B cell (primary cell): ENCODE measurements at regions not wholly inside any gene's neighbourhood (a gene's known extent, or its start where the extent isn't known, plus 50 kb on each side); places are given as distances from the start of the nearest gene placed in this dataset.

Experiments used
- EZH2 ChIP-seq: IDR thresholded peaks from 2 replicates; pipeline ENCODE4 v1.6.1; 2012; ENCODE audit warnings: borderline replicate concordance, low read depth, mild to moderate bottlenecking, moderate library complexity, low read length; ENCODE audit not compliant: insufficient read depth, poor library complexity, severe bottlenecking
- TF ChIP-seq, protein P1 (sequence below): fragments of 200-600 bp; IDR thresholded peaks from one replicate; pipeline ENCODE4 v1.8.0; 2022; ENCODE audit warnings: antibody characterized with exemption, mild to moderate bottlenecking

GRCh38 chr13:104473936-104474335 lies 1407.7 kb upstream of the SLC10A2 start:
- TF ChIP-seq, protein P1, sequence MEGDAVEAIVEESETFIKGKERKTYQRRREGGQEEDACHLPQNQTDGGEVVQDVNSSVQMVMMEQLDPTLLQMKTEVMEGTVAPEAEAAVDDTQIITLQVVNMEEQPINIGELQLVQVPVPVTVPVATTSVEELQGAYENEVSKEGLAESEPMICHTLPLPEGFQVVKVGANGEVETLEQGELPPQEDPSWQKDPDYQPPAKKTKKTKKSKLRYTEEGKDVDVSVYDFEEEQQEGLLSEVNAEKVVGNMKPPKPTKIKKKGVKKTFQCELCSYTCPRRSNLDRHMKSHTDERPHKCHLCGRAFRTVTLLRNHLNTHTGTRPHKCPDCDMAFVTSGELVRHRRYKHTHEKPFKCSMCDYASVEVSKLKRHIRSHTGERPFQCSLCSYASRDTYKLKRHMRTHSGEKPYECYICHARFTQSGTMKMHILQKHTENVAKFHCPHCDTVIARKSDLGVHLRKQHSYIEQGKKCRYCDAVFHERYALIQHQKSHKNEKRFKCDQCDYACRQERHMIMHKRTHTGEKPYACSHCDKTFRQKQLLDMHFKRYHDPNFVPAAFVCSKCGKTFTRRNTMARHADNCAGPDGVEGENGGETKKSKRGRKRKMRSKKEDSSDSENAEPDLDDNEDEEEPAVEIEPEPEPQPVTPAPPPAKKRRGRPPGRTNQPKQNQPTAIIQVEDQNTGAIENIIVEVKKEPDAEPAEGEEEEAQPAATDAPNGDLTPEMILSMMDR = no peak
- no peak for TF ChIP-seq EZH2
